ENCODE measurements at regions not wholly inside any gene's neighbourhood (a gene's known extent, or its start where the extent isn't known, plus 50 kb on each side); places are given as distances from the start of the nearest gene placed in this dataset.

DNA sequence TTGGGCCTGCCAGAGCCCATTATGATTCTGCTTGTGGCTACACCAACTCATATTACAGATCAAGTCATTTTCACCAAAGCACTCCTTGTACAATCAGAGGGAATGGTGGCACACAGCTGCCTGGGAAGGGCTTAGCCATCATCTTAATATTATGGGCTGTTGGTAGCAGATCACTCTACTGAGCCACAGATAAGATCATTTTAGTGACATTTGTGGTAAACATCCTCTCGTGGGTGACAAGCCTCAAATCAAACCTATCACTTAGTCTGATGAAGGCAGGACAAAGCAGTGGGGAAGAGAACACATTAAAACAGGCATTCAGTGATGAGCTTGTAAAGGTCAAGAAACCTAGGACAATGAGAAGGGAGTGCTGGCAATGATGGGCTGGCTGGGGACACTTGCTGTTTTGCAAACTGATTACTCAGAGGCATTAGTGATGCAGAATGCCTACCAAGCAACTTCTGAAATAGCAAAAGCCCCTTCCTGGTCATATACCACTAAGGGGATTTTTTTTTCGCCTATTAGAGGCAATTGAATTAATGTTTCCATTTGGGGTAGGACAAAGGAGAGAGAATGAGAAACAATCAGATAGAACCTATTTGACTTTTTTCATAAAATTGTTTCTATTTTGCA lies 137.5 kb upstream of the WDR11 start:
- no peak for TF ChIP-seq EZH2phosphoT487 (IDR thresholded peaks at IDR 0.05; ENCODE audit: low read depth, severe bottlenecking, unreplicated experiment)
- TF ChIP-seq, protein P1, sequence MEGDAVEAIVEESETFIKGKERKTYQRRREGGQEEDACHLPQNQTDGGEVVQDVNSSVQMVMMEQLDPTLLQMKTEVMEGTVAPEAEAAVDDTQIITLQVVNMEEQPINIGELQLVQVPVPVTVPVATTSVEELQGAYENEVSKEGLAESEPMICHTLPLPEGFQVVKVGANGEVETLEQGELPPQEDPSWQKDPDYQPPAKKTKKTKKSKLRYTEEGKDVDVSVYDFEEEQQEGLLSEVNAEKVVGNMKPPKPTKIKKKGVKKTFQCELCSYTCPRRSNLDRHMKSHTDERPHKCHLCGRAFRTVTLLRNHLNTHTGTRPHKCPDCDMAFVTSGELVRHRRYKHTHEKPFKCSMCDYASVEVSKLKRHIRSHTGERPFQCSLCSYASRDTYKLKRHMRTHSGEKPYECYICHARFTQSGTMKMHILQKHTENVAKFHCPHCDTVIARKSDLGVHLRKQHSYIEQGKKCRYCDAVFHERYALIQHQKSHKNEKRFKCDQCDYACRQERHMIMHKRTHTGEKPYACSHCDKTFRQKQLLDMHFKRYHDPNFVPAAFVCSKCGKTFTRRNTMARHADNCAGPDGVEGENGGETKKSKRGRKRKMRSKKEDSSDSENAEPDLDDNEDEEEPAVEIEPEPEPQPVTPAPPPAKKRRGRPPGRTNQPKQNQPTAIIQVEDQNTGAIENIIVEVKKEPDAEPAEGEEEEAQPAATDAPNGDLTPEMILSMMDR (IDR thresholded peaks at IDR 0.05; ENCODE audit: poor library complexity), result no peak

All from hepatocyte (in vitro differentiated cells).